Ishikawa (cell line): ENCODE measurements at regions not wholly inside any gene's neighbourhood (a gene's known extent, or its start where the extent isn't known, plus 50 kb on each side); places are given as distances from the start of the nearest gene placed in this dataset.

Experiments
- CREB1 ChIP-seq: IDR thresholded peaks from 2 replicates; pipeline ENCODE4 v1.6.1; 2012; ENCODE audit warnings: low read depth
- EGR1 ChIP-seq: IDR thresholded peaks from 2 replicates; pipeline ENCODE4 v1.6.1; 2012
- RAD21 ChIP-seq: IDR thresholded peaks from 2 replicates; pipeline ENCODE4 v1.6.1; 2012; ENCODE audit warnings: low read depth
- TCF12 ChIP-seq: IDR thresholded peaks from 2 replicates; pipeline ENCODE4 v1.6.1; 2012; ENCODE audit warnings: low read depth
- YY1 ChIP-seq: IDR thresholded peaks from 2 replicates; pipeline ENCODE4 v1.6.1; 2012; ENCODE audit warnings: low read depth
- TF ChIP-seq, protein P1 (sequence below): IDR thresholded peaks from 2 replicates; pipeline ENCODE4 v1.6.1; 2012; ENCODE audit warnings: low read depth, mild to moderate bottlenecking

DNA sequence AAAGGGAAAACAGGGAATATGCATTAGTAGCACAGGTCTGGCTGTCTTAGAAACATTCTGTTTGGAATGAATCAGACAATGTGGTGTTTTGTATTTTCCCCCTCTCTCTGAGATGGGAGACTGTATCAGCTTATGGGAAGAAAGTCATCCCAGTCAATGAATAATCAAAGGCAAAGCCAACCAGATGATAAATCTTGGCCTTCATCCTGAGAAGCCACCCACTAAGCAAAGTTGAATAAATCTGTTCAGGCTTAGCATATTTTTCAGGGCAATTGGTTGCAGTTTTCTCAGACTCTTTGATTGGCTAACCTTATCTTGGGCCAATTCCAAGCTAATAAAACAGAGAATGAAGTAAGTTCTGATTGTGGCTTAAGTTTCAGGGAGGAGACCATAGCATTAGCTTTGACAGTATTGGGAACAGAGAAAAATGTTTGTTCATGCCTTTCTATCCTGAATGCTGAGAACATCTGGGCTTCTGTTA lies 63.6 kb upstream of the ARL8B start:
- TF ChIP-seq RAD21 (no peak), YY1 (no peak), EGR1 (no peak), CREB1 (no peak), TCF12 (no peak)
- TF ChIP-seq, protein P1, sequence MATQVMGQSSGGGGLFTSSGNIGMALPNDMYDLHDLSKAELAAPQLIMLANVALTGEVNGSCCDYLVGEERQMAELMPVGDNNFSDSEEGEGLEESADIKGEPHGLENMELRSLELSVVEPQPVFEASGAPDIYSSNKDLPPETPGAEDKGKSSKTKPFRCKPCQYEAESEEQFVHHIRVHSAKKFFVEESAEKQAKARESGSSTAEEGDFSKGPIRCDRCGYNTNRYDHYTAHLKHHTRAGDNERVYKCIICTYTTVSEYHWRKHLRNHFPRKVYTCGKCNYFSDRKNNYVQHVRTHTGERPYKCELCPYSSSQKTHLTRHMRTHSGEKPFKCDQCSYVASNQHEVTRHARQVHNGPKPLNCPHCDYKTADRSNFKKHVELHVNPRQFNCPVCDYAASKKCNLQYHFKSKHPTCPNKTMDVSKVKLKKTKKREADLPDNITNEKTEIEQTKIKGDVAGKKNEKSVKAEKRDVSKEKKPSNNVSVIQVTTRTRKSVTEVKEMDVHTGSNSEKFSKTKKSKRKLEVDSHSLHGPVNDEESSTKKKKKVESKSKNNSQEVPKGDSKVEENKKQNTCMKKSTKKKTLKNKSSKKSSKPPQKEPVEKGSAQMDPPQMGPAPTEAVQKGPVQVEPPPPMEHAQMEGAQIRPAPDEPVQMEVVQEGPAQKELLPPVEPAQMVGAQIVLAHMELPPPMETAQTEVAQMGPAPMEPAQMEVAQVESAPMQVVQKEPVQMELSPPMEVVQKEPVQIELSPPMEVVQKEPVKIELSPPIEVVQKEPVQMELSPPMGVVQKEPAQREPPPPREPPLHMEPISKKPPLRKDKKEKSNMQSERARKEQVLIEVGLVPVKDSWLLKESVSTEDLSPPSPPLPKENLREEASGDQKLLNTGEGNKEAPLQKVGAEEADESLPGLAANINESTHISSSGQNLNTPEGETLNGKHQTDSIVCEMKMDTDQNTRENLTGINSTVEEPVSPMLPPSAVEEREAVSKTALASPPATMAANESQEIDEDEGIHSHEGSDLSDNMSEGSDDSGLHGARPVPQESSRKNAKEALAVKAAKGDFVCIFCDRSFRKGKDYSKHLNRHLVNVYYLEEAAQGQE = no peak
